GM10266 (cell line): ENCODE measurements at regions not wholly inside any gene's neighbourhood (a gene's known extent, or its start where the extent isn't known, plus 50 kb on each side); places are given as distances from the start of the nearest gene placed in this dataset.

Experiments
- DNase-seq: peaks from one replicate; pipeline ENCODE4 v3.0.0; 2012; ENCODE audit errors: extremely low spot score
- TF ChIP-seq, protein P1 (sequence below): IDR thresholded peaks from 2 replicates; pipeline ENCODE4 v1.5.1; 2012; ENCODE audit warnings: mild to moderate bottlenecking, low read depth; ENCODE audit not compliant: control insufficient read depth, insufficient read depth; ENCODE audit errors: missing control alignments

- no peak for DNase-seq
- TF ChIP-seq, protein P1, sequence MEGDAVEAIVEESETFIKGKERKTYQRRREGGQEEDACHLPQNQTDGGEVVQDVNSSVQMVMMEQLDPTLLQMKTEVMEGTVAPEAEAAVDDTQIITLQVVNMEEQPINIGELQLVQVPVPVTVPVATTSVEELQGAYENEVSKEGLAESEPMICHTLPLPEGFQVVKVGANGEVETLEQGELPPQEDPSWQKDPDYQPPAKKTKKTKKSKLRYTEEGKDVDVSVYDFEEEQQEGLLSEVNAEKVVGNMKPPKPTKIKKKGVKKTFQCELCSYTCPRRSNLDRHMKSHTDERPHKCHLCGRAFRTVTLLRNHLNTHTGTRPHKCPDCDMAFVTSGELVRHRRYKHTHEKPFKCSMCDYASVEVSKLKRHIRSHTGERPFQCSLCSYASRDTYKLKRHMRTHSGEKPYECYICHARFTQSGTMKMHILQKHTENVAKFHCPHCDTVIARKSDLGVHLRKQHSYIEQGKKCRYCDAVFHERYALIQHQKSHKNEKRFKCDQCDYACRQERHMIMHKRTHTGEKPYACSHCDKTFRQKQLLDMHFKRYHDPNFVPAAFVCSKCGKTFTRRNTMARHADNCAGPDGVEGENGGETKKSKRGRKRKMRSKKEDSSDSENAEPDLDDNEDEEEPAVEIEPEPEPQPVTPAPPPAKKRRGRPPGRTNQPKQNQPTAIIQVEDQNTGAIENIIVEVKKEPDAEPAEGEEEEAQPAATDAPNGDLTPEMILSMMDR: no peak
Observed at GRCh38 chr1:22253012-22253790, 110.3 kb upstream of the WNT4 start.

- DNase-seq: no peak
- TF ChIP-seq, protein P1: no peak
Observed at GRCh38 chr1:22254756-22255155, 111.9 kb upstream of the WNT4 start.

DNA sequence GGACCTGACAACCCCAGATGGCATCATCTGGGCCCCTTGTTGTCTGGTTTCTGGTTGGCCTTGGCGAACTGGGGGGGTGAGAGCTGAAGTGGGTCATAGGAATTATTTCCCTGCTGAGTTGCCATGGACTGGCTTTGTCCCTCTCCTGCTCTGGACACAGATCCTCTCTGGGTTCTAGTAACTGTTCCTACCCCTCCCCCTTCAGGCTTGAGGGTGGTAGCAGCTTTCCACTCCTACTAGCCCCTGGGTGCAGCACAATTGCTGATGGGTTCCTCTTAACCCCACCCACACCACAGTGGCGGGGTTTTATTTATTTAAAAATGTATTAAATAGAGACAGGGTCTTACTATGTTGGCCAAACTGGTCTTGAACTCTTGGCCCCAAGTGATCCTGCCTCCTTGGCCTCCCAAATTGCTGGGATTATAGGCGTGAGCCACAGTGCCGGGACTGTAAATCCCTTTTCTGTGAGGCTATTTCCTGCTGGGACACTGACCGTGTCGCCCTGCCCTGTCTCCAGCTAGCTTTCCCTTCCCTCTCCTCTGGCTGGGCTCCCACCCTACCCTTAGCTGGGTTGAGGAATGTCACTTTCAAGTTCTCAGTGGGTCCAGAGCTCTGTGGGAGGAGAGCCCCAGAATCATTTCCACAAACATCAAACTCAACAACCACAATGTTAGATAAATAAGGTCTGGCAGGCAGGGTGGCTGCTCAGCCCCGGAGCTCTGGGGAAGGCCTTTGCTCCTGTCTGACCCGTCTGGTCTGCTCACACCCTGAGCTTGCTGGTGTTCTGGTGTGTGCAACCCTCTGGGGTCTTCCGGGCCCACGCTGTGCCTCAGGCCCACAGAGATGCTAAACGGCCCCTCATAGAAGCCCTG, 112.7 kb upstream of the WNT4 start:
- TF ChIP-seq, protein P1: no peak

GRCh38 chr1:22256213-22256512, 113.3 kb upstream of the WNT4 start:
- no peak for DNase-seq

More for the DNA sequence above, 112.7 kb upstream of the WNT4 start:
- DNase-seq: no peak

GRCh38 chr1:22257290-22258275, 114.7 kb upstream of the WNT4 start:
- DNase-seq: no peak
- TF ChIP-seq, protein P1: no peak

More at GRCh38 chr1:22256213-22256512, 113.3 kb upstream of the WNT4 start:
- TF ChIP-seq, protein P1: no peak

DNA sequence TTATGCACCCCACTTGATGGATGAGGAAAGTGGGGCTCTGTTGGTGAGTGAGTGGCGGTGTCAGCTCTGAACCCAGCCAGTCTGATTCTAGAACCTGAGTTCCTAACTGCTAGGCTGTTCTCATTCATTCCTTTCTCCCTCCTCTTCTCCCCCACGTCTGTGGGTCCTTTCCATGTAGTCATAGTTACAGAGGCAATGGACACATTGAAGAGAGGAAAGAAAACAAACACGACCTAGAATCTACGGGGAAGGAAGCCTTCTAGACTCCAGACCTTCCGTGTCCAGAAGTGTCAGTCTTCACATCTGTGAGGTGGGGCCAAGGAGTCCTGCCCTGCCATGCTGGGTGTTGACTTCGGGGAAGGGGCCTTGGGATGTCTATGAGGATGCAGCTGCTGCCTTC, 115.8 kb upstream of the WNT4 start:
- TF ChIP-seq, protein P1: no peak
- no peak for DNase-seq
